Activated naive CD8-positive, alpha-beta T cell (primary cell): ENCODE measurements at regions not wholly inside any gene's neighbourhood (a gene's known extent, or its start where the extent isn't known, plus 50 kb on each side); places are given as distances from the start of the nearest gene placed in this dataset.

Experiments
- H3K27ac Mint-ChIP-seq: one replicate; pipeline ENCODE4 v1.8.0; 2021; ENCODE audit warnings: mixed read lengths
- H3K27me3 Mint-ChIP-seq: one replicate; pipeline ENCODE4 v1.8.0; 2021; ENCODE audit warnings: mixed read lengths
- H3K36me3 Mint-ChIP-seq: one replicate; pipeline ENCODE4 v1.8.0; 2021; ENCODE audit warnings: mixed read lengths
- H3K4me1 Mint-ChIP-seq: one replicate; pipeline ENCODE4 v1.8.0; 2021; ENCODE audit warnings: low read depth, mixed read lengths
- H3K4me3 Mint-ChIP-seq: one replicate; pipeline ENCODE4 v1.8.0; 2021; ENCODE audit warnings: mild to moderate bottlenecking, mixed read lengths
- H3K9me3 Mint-ChIP-seq: one replicate; pipeline ENCODE4 v1.8.0; 2021; ENCODE audit warnings: low read depth, mixed read lengths

GRCh38 chr2:57834666-57835065 lies 211.9 kb upstream of the VRK2 start:
- Mint-ChIP-seq H3K27me3 (no peaks in the 10 kb centered on the region), H3K9me3 (peaks cover 4% of the 10 kb centered on the region), H3K4me3 (no peak overlapping the region), H3K36me3 (no peaks in the 10 kb centered on the region), H3K27ac (no peak overlapping the region), H3K4me1 (no peaks in the 10 kb centered on the region)

- Mint-ChIP-seq H3K27me3 (peaks cover 3% of the 10 kb centered on the region), H3K27ac (no peak overlapping the region), H3K4me3 (no peak overlapping the region), H3K9me3 (peaks cover 1% of the 10 kb centered on the region), H3K4me1 (no peaks in the 10 kb centered on the region), H3K36me3 (peaks cover 3% of the 10 kb centered on the region)
Observed at GRCh38 chr2:57842531-57842930, 204.1 kb upstream of the VRK2 start.

GRCh38 chr2:57843158-57843557 lies 203.4 kb upstream of the VRK2 start:
- H3K36me3 Mint-ChIP-seq, result peaks cover 3% of the 10 kb centered on the region
- no peak overlapping the region for H3K4me3 Mint-ChIP-seq
- H3K9me3 Mint-ChIP-seq, result no peaks in the 10 kb centered on the region
- no peak overlapping the region for H3K27ac Mint-ChIP-seq
- no peaks in the 10 kb centered on the region for H3K4me1 Mint-ChIP-seq
- peaks cover 3% of the 10 kb centered on the region for H3K27me3 Mint-ChIP-seq

- H3K9me3 Mint-ChIP-seq, result no peaks in the 10 kb centered on the region
Observed at GRCh38 chr2:57848723-57849122, 197.9 kb upstream of the VRK2 start.

GRCh38 chr2:57849843-57850242 lies 196.8 kb upstream of the VRK2 start:
- Mint-ChIP-seq H3K9me3 (no peaks in the 10 kb centered on the region), H3K4me1 (no peaks in the 10 kb centered on the region), H3K27ac (no peak overlapping the region)

More at GRCh38 chr2:57848723-57849122, 197.9 kb upstream of the VRK2 start:
- Mint-ChIP-seq H3K4me3 (no peak overlapping the region), H3K36me3 (peaks cover 3% of the 10 kb centered on the region), H3K4me1 (no peaks in the 10 kb centered on the region), H3K27ac (no peak overlapping the region), H3K27me3 (no peaks in the 10 kb centered on the region)

GRCh38 chr2:57850415-57851130 lies 196.0 kb upstream of the VRK2 start:
- Mint-ChIP-seq H3K27me3 (peaks cover under 1% of the 10 kb centered on the region), H3K4me3 (no peak overlapping the region), H3K27ac (no peak overlapping the region), H3K36me3 (no peaks in the 10 kb centered on the region), H3K9me3 (no peaks in the 10 kb centered on the region), H3K4me1 (no peaks in the 10 kb centered on the region)

More at GRCh38 chr2:57849843-57850242, 196.8 kb upstream of the VRK2 start:
- no peak overlapping the region for H3K4me3 Mint-ChIP-seq
- no peaks in the 10 kb centered on the region for H3K36me3 Mint-ChIP-seq
- H3K27me3 Mint-ChIP-seq, result no peaks in the 10 kb centered on the region

- Mint-ChIP-seq H3K4me1 (no peaks in the 10 kb centered on the region), H3K4me3 (no peak overlapping the region), H3K9me3 (no peaks in the 10 kb centered on the region)
Observed at GRCh38 chr2:57855212-57855611, 191.4 kb upstream of the VRK2 start.

GRCh38 chr2:57859755-57860154 lies 186.9 kb upstream of the VRK2 start:
- H3K36me3 Mint-ChIP-seq, result no peaks in the 10 kb centered on the region
- no peak overlapping the region for H3K4me3 Mint-ChIP-seq
- H3K27me3 Mint-ChIP-seq, result peaks cover 4% of the 10 kb centered on the region
- no peak overlapping the region for H3K27ac Mint-ChIP-seq
- H3K4me1 Mint-ChIP-seq, result no peaks in the 10 kb centered on the region
- H3K9me3 Mint-ChIP-seq, result no peaks in the 10 kb centered on the region

More at GRCh38 chr2:57855212-57855611, 191.4 kb upstream of the VRK2 start:
- no peak overlapping the region for H3K27ac Mint-ChIP-seq
- no peaks in the 10 kb centered on the region for H3K36me3 Mint-ChIP-seq
- peaks cover 4% of the 10 kb centered on the region for H3K27me3 Mint-ChIP-seq

GRCh38 chr2:57862153-57862552 lies 184.5 kb upstream of the VRK2 start:
- Mint-ChIP-seq H3K36me3 (peaks cover 2% of the 10 kb centered on the region), H3K27ac (no peak overlapping the region), H3K4me3 (no peak overlapping the region), H3K4me1 (no peaks in the 10 kb centered on the region), H3K27me3 (peaks cover 2% of the 10 kb centered on the region), H3K9me3 (no peaks in the 10 kb centered on the region)

- peaks cover 2% of the 10 kb centered on the region for H3K36me3 Mint-ChIP-seq
- H3K27ac Mint-ChIP-seq, result no peak overlapping the region
- no peaks in the 10 kb centered on the region for H3K9me3 Mint-ChIP-seq
- no peak overlapping the region for H3K4me3 Mint-ChIP-seq
- H3K4me1 Mint-ChIP-seq, result no peaks in the 10 kb centered on the region
- peaks cover 2% of the 10 kb centered on the region for H3K27me3 Mint-ChIP-seq
Observed at GRCh38 chr2:57862727-57863126, 183.9 kb upstream of the VRK2 start.

GRCh38 chr2:57864926-57865325 lies 181.7 kb upstream of the VRK2 start:
- H3K4me1 Mint-ChIP-seq, result no peaks in the 10 kb centered on the region
- H3K27me3 Mint-ChIP-seq, result peaks cover 3% of the 10 kb centered on the region
- H3K9me3 Mint-ChIP-seq, result no peaks in the 10 kb centered on the region

GRCh38 chr2:57867730-57868129 lies 178.9 kb upstream of the VRK2 start:
- Mint-ChIP-seq H3K4me1 (no peaks in the 10 kb centered on the region), H3K27ac (no peak overlapping the region), H3K27me3 (peaks cover 3% of the 10 kb centered on the region), H3K9me3 (no peaks in the 10 kb centered on the region), H3K36me3 (peaks cover 5% of the 10 kb centered on the region), H3K4me3 (no peak overlapping the region)

More at GRCh38 chr2:57864926-57865325, 181.7 kb upstream of the VRK2 start:
- Mint-ChIP-seq H3K4me3 (no peak overlapping the region), H3K27ac (no peak overlapping the region), H3K36me3 (peaks cover 5% of the 10 kb centered on the region)

GRCh38 chr2:57868619-57869139 lies 177.9 kb upstream of the VRK2 start:
- Mint-ChIP-seq H3K9me3 (peaks cover 1% of the 10 kb centered on the region), H3K4me3 (no peak overlapping the region), H3K27ac (no peak overlapping the region), H3K36me3 (peaks cover 5% of the 10 kb centered on the region), H3K27me3 (peaks cover 3% of the 10 kb centered on the region), H3K4me1 (no peaks in the 10 kb centered on the region)

GRCh38 chr2:57869758-57870344 lies 176.8 kb upstream of the VRK2 start:
- Mint-ChIP-seq H3K9me3 (peaks cover 5% of the 10 kb centered on the region), H3K27ac (no peak overlapping the region), H3K36me3 (peaks cover 5% of the 10 kb centered on the region), H3K4me1 (no peaks in the 10 kb centered on the region), H3K4me3 (no peak overlapping the region), H3K27me3 (peaks cover 3% of the 10 kb centered on the region)

GRCh38 chr2:57876313-57876712 lies 170.3 kb upstream of the VRK2 start:
- Mint-ChIP-seq H3K4me3 (no peak overlapping the region), H3K4me1 (no peaks in the 10 kb centered on the region), H3K36me3 (no peaks in the 10 kb centered on the region), H3K27ac (no peak overlapping the region), H3K9me3 (peaks cover 5% of the 10 kb centered on the region), H3K27me3 (no peaks in the 10 kb centered on the region)
